Gastrocnemius medialis (tissue), 4 donors: ENCODE measurements at regions not wholly inside any gene's neighbourhood (a gene's known extent, or its start where the extent isn't known, plus 50 kb on each side); places are given as distances from the start of the nearest gene placed in this dataset.

Experiments used
- ATAC-seq, 2 donors: fragments of 150-250 bp; one replicate each; pipeline ENCODE4 v1.9.1; 2016
- DNase-seq, 2 donors: peaks; one replicate each; pipeline ENCODE4 v3.0.0-alpha.2; 2019
- H3K27ac ChIP-seq, 4 donors: fragments of 200-600 bp; sonication (generic); 1 replicate in 1 of 4; 2 replicates in 3 of 4; pipeline ENCODE4 v1.5.1; 2016 to 2018; ENCODE audit warnings: mild to moderate bottlenecking in 2 of 4, moderate library complexity in 1 of 4
- H3K27me3 ChIP-seq, 3 donors: fragments of 200-600 bp; sonication (generic) in 2 of 3; 1 replicate in 1 of 3; 2 replicates in 2 of 3; pipeline versions ENCODE4 v1.5.1 to v1.6.0; 2016 to 2019; ENCODE audit warnings: mild to moderate bottlenecking in 1 of 3, moderate library complexity in 1 of 3
- H3K36me3 ChIP-seq, 2 donors: fragments of 200-600 bp; sonication (generic) in 1 of 2; one replicate each; pipeline ENCODE4 v1.5.1; 2017 to 2018
- H3K4me1 ChIP-seq, 2 donors: fragments of 200-600 bp; sonication (generic) in 1 of 2; one replicate each; pipeline ENCODE4 v1.5.1; 2016 to 2017; ENCODE audit warnings: mild to moderate bottlenecking in 2 of 2
- H3K4me3 ChIP-seq, 4 donors: fragments of 200-600 bp; sonication (generic) in 3 of 4; 1 replicate in 1 of 4; 2 replicates in 3 of 4; pipeline ENCODE4 v1.5.1; 2016 to 2019; ENCODE audit warnings: mild to moderate bottlenecking in 2 of 4
- H3K9me3 ChIP-seq, 3 donors: fragments of 200-600 bp; sonication (generic) in 2 of 3; 1 replicate in 1 of 3; 2 replicates in 2 of 3; pipeline ENCODE4 v1.5.1; 2016 to 2019
- POLR2A ChIP-seq, 2 donors: fragments of 450-650 bp; IDR thresholded peaks; one replicate each; pipeline ENCODE4 v1.6.1; 2017; ENCODE audit warnings: antibody characterized with exemption in 2 of 2, mild to moderate bottlenecking in 2 of 2, moderate library complexity in 2 of 2
- in situ Hi-C, 4 donors: fragments of 200-750 bp; cut with MboI; loops; one replicate each; pipeline versions ENCODE4 v1.15.0 to v1.8.0; 2017; ENCODE audit warnings: low sequenced_read_pairs in 4 of 4
- intact Hi-C: fragments of 100-400 bp; cut with DNase I; formaldehyde crosslinking; loops from one replicate; pipeline ENCODE4 v1.15.1; 2023; ENCODE audit warnings: low total_unique reads
- TF ChIP-seq, protein P1 (sequence below), 5 experiments: fragments of 450-650 bp in 3 of 5; fragments of 200-600 bp in 2 of 5; sonication (generic) in 2 of 5; IDR thresholded peaks in 4 of 5; conservative IDR thresholded peaks in 1 of 5; 1 replicate in 4 of 5; 2 replicates in 1 of 5; pipeline ENCODE4 v1.5.1; 2016 to 2019; ENCODE audit warnings: antibody characterized with exemption in 5 of 5, mild to moderate bottlenecking in 3 of 5, moderate library complexity in 3 of 5

GRCh38 chr22:44409211-44409973 is 88.6 kb downstream of the RTL6 start:
- intact Hi-C loops (no loop called here), in situ Hi-C loops (no loop called here)
- DNase-seq = no peak

DNA sequence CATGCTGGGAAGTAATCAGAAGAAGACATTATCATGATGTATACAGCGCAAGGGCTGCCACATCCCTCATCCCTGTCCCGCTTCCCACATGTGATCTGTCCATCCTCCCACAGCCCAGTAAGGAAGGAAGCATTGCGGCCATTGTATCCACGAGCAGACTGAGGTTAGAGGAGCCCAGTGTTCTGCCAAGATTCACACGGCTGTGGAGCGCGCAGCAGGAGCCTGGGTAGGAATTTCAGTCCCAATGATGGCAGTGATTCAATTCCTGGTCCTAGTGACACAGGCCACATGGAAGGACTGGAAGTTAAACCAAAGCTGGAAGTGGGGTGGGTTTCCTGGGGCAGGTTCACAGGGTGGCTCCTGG is 89.2 kb downstream of the RTL6 start:
- intact Hi-C loops = no loop called here
- TF ChIP-seq, protein P1, sequence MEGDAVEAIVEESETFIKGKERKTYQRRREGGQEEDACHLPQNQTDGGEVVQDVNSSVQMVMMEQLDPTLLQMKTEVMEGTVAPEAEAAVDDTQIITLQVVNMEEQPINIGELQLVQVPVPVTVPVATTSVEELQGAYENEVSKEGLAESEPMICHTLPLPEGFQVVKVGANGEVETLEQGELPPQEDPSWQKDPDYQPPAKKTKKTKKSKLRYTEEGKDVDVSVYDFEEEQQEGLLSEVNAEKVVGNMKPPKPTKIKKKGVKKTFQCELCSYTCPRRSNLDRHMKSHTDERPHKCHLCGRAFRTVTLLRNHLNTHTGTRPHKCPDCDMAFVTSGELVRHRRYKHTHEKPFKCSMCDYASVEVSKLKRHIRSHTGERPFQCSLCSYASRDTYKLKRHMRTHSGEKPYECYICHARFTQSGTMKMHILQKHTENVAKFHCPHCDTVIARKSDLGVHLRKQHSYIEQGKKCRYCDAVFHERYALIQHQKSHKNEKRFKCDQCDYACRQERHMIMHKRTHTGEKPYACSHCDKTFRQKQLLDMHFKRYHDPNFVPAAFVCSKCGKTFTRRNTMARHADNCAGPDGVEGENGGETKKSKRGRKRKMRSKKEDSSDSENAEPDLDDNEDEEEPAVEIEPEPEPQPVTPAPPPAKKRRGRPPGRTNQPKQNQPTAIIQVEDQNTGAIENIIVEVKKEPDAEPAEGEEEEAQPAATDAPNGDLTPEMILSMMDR (IDR thresholded peaks at IDR 0.05 in 4 of 5, conservative IDR thresholded peaks at IDR 0.05 in 1 of 5) = no peak
- TF ChIP-seq POLR2A (IDR thresholded peaks at IDR 0.05) = no peak
- Histone ChIP-seq H3K27ac (no peak overlapping the region), H3K27me3 (no peaks in the 10 kb centered on the region), H3K9me3 (no peaks in the 10 kb centered on the region), H3K4me1 (no peaks in the 10 kb centered on the region), H3K36me3 (no peaks in the 10 kb centered on the region), H3K4me3 (no peak overlapping the region)
- no peak for ATAC-seq
- no peak for DNase-seq
- in situ Hi-C loops = no loop called here

More at GRCh38 chr22:44409211-44409973, 88.6 kb downstream of the RTL6 start:
- Histone ChIP-seq H3K27me3 (no peaks in the 10 kb centered on the region), H3K27ac (no peak overlapping the region), H3K4me3 (no peak overlapping the region), H3K36me3 (no peaks in the 10 kb centered on the region), H3K9me3 (no peaks in the 10 kb centered on the region), H3K4me1 (no peaks in the 10 kb centered on the region)
- ATAC-seq = no peak
- TF ChIP-seq, protein P1 (IDR thresholded peaks at IDR 0.05 in 4 of 5, conservative IDR thresholded peaks at IDR 0.05 in 1 of 5) = no peak
- no peak for TF ChIP-seq POLR2A (IDR thresholded peaks at IDR 0.05)

DNA sequence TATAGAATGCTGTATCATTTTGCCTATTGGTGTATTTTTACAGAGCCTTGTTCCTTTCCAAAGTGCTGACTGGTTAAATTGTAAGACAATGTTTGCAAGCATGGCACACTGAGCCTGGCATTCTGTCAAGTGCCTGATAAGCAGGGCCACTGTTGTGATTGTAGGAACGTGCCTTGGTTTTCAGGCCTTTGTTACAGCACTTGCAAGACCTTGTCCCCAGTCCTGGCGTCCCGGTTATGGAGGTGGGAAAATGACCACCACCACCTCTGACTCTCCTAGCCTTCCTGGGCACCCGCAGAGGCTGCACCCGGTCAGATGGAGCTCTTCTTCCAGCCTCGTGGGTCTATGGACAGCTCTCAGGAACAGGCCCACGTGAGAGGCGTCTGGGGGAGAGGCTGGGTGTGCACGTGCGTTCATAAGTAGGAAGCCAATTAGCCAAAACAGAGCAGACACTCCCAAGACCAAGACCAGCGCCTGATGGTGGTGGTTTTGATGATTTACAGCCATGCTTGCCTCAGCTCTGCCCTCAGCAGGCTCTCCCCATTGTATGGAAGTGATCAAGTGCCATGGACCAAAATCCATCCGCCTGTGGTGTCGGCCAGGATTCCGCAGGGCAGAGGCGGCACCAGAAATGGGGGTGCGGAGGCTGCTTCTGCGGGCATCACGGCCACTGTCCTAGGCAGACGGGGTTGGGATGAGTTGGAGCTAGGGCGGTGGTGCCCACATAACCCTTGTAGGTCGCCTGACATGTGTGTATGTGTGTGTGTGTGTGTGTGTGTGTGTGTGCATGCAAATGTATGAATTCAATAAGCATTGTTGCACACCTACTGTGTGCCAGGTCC is 89.8 kb downstream of the RTL6 start:
- no peak for TF ChIP-seq POLR2A (IDR thresholded peaks at IDR 0.05)
- TF ChIP-seq, protein P1 (IDR thresholded peaks at IDR 0.05 in 4 of 5, conservative IDR thresholded peaks at IDR 0.05 in 1 of 5) = no peak
- H3K9me3 ChIP-seq = no peaks in the 10 kb centered on the region
- H3K4me1 ChIP-seq = no peaks in the 10 kb centered on the region
- no peaks in the 10 kb centered on the region for H3K27me3 ChIP-seq
- H3K36me3 ChIP-seq = no peaks in the 10 kb centered on the region
- ATAC-seq = no peak
- H3K4me3 ChIP-seq = no peak overlapping the region
- intact Hi-C loops (no loop called here), in situ Hi-C loops (no loop called here)
- no peak for DNase-seq
- no peak overlapping the region for H3K27ac ChIP-seq

DNA sequence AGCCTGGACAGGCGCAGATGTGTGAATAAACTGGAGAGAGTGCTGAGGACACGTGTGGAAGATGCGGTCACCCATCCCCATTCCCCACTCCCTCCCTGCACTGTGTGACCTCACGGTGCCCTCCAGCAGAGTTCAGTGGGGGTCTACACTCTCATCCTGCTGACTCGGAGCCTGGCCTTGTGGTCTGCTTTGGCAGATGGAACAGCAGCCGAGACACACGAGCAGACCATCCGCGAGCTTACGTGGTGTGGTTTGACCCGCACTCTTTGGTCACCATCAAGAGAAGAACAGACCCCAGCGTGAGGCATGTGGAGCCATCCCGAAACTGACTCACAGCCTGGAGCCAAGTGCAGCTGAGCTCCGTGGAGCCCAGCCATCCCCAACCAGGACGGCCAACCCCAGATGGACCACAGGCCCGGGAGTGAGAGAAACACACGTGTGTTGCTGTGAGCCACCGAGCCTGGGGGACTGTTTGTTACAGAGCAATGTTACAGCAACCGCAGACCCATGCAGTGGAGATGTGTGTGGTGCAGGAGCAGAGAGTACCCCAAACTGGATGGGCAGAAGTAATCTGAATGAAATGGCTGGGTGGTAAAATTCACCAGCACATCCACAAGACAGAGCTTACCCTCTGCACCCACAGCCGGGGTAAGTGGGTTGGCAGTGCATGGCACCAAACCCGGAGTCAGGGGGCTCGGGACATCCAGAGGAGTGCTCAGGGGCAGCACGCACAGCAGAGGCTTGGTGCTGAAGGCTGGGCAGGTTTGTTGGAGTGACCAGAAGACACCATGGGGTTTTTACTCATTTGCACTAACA is 90.7 kb downstream of the RTL6 start:
- no peak overlapping the region for H3K4me3 ChIP-seq
- no peaks in the 10 kb centered on the region for H3K4me1 ChIP-seq
- TF ChIP-seq, protein P1 (IDR thresholded peaks at IDR 0.05 in 4 of 5, conservative IDR thresholded peaks at IDR 0.05 in 1 of 5) = no peak
- no peak for TF ChIP-seq POLR2A (IDR thresholded peaks at IDR 0.05)
- no peaks in the 10 kb centered on the region for H3K36me3 ChIP-seq
- DNase-seq (no peak), ATAC-seq (no peak)
- in situ Hi-C loops = no loop called here
- no peak overlapping the region for H3K27ac ChIP-seq
- H3K9me3 ChIP-seq = no peaks in the 10 kb centered on the region
- intact Hi-C loops = no loop called here
- H3K27me3 ChIP-seq = no peaks in the 10 kb centered on the region
